Hepatocyte (in vitro differentiated cells): ENCODE measurements at regions not wholly inside any gene's neighbourhood (a gene's known extent, or its start where the extent isn't known, plus 50 kb on each side); places are given as distances from the start of the nearest gene placed in this dataset.

ENCODE experiments used
- EZH2 ChIP-seq: fragments of 200-600 bp; sonication (generic); IDR thresholded peaks from 2 replicates; pipeline ENCODE4 v1.6.1; 2016; ENCODE audit warnings: antibody characterized with exemption, mild to moderate bottlenecking, borderline replicate concordance
- TF ChIP-seq, protein P1 (sequence below): fragments of 200-600 bp; sonication (generic); IDR thresholded peaks from 2 replicates; pipeline ENCODE4 v1.5.1; 2016; ENCODE audit warnings: antibody characterized with exemption, mild to moderate bottlenecking; ENCODE audit not compliant: poor library complexity

DNA sequence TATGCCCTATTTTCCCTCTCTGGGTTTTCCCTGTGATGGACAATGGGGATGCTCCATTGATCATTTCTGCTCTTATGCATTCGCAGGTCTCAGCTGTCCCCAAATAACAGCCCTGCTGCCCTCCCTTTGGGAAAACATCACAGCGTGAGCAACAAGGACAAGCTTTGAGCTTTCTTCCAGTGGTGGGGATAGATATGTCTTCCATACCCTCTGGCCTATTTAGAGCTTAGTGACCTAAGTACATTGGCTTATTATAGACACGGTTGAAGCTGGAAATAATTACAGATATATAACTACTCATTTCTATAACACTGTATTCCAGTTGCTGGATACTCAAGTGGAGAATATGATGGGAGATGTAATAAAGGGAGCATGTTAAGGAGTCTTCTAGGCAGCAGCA lies 304.3 kb upstream of the MGAT5 start:
- TF ChIP-seq, protein P1, sequence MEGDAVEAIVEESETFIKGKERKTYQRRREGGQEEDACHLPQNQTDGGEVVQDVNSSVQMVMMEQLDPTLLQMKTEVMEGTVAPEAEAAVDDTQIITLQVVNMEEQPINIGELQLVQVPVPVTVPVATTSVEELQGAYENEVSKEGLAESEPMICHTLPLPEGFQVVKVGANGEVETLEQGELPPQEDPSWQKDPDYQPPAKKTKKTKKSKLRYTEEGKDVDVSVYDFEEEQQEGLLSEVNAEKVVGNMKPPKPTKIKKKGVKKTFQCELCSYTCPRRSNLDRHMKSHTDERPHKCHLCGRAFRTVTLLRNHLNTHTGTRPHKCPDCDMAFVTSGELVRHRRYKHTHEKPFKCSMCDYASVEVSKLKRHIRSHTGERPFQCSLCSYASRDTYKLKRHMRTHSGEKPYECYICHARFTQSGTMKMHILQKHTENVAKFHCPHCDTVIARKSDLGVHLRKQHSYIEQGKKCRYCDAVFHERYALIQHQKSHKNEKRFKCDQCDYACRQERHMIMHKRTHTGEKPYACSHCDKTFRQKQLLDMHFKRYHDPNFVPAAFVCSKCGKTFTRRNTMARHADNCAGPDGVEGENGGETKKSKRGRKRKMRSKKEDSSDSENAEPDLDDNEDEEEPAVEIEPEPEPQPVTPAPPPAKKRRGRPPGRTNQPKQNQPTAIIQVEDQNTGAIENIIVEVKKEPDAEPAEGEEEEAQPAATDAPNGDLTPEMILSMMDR = no peak
- no peak for TF ChIP-seq EZH2
